ENCODE measurements at regions not wholly inside any gene's neighbourhood (a gene's known extent, or its start where the extent isn't known, plus 50 kb on each side); places are given as distances from the start of the nearest gene placed in this dataset.
A peak's percentile ranks its signal among the peaks of the same experiment; 100 is the strongest.

DNA sequence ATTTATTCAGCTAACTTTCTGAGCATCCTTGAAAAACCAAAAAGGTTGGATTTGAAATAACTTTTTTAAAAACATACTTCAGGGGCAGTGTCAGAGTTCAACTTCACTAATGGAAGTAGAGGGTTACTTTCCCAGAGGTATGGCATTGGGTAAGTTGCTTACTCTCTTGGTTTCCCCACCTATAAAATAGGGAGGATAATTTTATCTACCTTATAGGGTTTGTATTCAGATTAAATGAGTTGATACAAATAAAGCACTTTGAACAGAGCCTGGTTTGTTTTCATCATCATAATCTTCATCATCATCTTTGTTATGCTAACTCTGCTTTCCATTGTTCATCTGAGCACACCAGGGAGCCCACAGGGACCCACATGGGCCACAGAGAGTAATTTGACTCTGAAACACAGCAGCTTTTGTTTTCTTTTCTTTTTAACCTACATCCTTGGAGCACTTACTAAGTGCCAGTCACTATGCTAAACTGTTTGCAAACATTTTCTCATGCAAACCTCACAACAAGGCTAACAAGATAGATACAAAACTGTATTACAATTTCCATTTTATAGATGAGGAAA is 179.1 kb upstream of the SLC24A2 start:
- no peak for ATAC-seq
- Mint-ChIP-seq H3K4me1 (ENCODE audit: low read depth in 2 of 2) (no peaks in the 10 kb centered on the region), H3K36me3 (no peaks in the 10 kb centered on the region), H3K9me3 (peaks cover 5% of the 10 kb centered on the region), H3K27me3 (peaks cover 0 to 18% of the 10 kb centered on the region in 2 donors), H3K4me3 (no peak overlapping the region), H3K27ac (no peak overlapping the region)
- no peak for DNase-seq (ENCODE audit: low spot score)

DNA sequence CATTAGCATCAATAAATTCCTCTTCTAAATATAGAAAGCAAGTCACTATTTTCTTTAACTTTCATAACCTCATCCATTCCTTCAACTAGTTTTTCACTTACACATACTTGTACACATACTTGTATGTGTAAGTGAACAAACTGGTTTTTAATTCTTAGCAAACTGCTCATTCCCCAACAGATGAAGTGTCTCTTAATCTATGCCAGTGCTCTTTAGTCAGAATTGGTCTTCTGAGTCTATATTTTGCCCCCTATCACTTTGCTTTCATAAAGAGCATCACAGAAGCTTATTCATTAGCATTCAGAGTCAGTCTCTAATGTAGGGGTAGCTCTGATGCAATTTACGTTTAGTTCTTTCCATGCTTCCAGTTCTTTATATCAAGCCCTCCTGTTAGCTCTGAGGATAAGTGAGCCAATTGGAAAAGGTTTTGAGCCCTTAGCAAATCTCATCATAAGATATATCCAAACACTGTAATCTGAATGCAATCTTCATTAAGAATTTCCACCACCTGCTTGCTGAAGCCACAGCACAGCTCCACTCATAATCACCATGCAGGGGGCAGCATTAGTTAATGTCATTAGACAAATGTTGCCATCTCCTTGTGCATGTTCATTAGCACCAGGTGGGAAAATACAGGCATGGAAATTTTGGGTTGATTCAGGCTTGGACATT is 178.5 kb upstream of the SLC24A2 start:
- Mint-ChIP-seq H3K36me3 (no peaks in the 10 kb centered on the region), H3K27me3 (peaks cover under 1 to 18% of the 10 kb centered on the region in 2 donors), H3K9me3 (peaks cover 5% of the 10 kb centered on the region), H3K4me3 (no peak overlapping the region), H3K27ac (no peak overlapping the region), H3K4me1 (ENCODE audit: low read depth in 2 of 2) (no peaks in the 10 kb centered on the region)
- ATAC-seq (no peak), DNase-seq (ENCODE audit: low spot score) (no peak)

DNA sequence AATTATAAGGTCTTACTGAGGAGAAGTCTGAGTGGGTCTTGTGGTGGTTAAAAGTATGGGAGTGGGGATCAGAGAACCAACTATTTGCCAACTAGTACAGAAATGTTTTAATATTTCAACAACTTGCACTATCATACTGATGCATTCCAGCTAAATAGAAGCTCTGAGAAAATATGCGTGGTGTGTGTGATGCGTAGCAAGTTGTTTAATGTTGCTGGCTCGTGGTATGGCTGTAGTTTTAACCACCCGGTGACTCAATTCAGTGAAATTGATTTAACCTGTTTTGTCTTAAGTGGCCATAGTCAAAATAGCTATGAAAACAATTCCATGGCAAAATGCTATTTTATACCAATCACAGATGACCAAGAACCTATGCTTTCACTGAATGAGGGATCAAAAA is 176.5 kb upstream of the SLC24A2 start:
- Mint-ChIP-seq H3K27ac (no peak overlapping the region), H3K27me3 (peaks cover 15 to 16% of the 10 kb centered on the region in 2 donors), H3K4me3 (no peak overlapping the region), H3K9me3 (peaks cover 5% of the 10 kb centered on the region), H3K4me1 (ENCODE audit: low read depth in 2 of 2) (no peaks in the 10 kb centered on the region), H3K36me3 (no peaks in the 10 kb centered on the region)
- ATAC-seq (no peak), DNase-seq (ENCODE audit: low spot score) (no peak)

DNA sequence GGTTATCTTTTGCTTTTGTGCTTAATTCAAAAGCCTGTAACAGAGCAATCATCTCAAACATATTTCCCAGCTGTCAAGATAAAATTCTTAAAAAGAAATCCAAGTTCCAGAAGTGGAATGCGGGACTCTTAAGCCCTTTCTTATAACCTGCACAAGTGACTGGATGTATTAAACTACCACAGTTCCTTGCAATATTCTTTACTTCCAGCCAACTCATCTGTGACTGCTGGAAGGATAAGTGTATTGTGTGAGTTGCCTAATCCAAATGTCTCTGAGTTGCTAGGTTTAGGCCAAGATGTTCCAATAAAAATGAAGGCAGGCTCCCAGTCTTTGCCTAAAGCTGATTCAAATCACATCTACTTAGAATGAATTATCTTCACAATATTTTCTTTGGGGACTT is 159.2 kb upstream of the SLC24A2 start:
- no peaks in the 10 kb centered on the region for H3K36me3 Mint-ChIP-seq

DNA sequence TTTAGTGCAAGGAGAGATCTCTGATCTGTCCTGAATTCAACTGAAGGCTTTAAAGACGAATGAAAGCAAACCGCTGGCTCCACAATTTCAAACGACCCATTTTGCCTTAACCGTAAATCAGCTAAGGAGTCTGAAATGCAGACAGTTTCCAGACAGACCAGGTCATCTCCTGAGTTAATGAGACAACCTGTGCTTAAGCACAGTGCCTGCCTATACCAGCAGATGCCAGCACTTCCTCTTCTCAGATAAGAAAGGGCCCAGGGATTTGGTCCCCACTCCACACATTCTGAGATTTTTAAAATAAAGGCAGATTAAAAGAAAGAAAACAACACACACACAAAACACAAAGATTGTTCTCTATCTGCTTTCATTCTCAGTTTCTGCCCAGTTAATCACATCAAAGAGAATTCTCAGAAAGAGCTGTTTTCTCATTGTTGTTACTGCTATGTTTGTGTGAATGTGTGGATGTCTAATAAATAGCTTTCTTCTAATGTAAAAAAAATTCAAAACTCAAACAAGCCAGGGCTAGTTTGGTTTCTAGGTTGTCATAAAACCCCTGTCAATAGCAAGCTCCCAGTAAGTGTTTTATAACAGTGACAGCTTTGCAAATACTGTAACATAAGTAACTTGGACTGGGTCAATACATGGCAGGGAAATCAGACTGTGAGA is 157.7 kb upstream of the SLC24A2 start:
- peaks cover 15 to 18% of the 10 kb centered on the region in 2 donors for H3K27me3 Mint-ChIP-seq
- H3K27ac Mint-ChIP-seq: no peak overlapping the region
- H3K36me3 Mint-ChIP-seq: no peaks in the 10 kb centered on the region
- H3K4me3 Mint-ChIP-seq: no peak overlapping the region
- ATAC-seq (peak in 1 of 2 donors; percentile 63), DNase-seq (ENCODE audit: low spot score) (no peak)
- H3K9me3 Mint-ChIP-seq: no peaks in the 10 kb centered on the region
- no peaks in the 10 kb centered on the region for H3K4me1 Mint-ChIP-seq (ENCODE audit: low read depth in 2 of 2)

More for the DNA sequence above, 159.2 kb upstream of the SLC24A2 start:
- Mint-ChIP-seq H3K4me1 (ENCODE audit: low read depth in 2 of 2) (no peaks in the 10 kb centered on the region), H3K4me3 (no peak overlapping the region), H3K27me3 (peaks cover 11 to 16% of the 10 kb centered on the region in 2 donors), H3K9me3 (no peaks in the 10 kb centered on the region), H3K27ac (no peak overlapping the region)
- DNase-seq (ENCODE audit: low spot score) (no peak), ATAC-seq (no peak)

DNA sequence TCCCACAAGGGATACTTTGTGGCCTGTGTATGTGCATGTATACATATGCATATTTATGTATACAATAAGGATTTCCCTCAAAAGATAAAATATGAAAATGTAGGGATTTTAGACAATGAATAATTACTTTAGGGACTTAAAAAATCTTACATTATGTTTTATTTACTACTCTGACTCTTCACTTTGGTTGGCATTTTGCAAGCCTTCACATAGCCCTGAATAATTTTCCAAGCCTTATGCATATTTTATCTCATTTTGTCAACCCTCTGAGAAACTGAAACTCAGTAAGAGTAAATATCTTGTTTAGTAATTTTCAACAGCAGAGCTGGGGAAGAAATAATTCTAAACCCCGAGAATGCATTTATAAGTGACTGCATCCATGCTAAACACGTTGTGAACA is 153.0 kb upstream of the SLC24A2 start:
- Mint-ChIP-seq H3K9me3 (no peaks in the 10 kb centered on the region), H3K4me1 (ENCODE audit: low read depth in 2 of 2) (no peaks in the 10 kb centered on the region), H3K27me3 (peaks cover 15% of the 10 kb centered on the region in 2 donors), H3K36me3 (no peaks in the 10 kb centered on the region), H3K27ac (no peak overlapping the region), H3K4me3 (no peak overlapping the region)
- DNase-seq (ENCODE audit: low spot score) (no peak), ATAC-seq (no peak)

DNA sequence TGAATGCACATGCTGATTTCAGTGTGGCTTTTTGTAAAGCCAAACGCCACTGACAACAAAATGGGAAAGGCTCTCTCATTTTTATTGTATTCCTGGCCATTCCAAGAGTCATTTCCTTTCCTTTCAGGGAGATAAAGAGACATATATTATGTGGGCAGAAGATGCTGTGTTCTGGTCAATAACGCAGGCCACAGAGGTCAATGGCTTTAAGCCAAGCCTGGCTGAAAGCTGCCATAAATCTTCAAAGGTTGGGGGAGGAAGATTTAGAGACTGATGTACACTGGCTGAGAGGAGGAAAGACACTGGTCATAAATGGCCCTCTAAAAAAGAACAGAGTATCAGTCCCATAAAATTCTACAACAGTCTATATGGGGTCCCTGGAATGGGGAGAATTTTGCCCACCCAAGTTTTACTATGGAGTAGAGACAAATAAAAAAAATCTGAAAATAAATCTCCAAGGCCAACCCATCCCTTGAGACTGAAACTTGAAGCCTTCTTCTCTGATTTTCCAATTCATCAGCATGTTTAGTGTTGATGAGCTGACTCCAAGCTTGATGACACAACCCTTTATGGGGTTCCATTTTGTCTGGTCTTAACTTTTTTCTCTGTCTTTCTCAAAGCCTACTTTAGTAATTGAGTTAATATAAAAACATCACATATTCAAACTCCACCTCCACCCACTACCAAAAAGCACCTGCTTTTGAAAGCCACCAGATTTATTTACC is 152.1 kb upstream of the SLC24A2 start:
- Mint-ChIP-seq H3K4me3 (no peak overlapping the region), H3K36me3 (no peaks in the 10 kb centered on the region), H3K4me1 (ENCODE audit: low read depth in 2 of 2) (no peaks in the 10 kb centered on the region), H3K27me3 (peaks cover 14 to 15% of the 10 kb centered on the region in 2 donors), H3K27ac (no peak overlapping the region), H3K9me3 (no peaks in the 10 kb centered on the region)
- ATAC-seq (no peak), DNase-seq (ENCODE audit: low spot score) (no peak)

DNA sequence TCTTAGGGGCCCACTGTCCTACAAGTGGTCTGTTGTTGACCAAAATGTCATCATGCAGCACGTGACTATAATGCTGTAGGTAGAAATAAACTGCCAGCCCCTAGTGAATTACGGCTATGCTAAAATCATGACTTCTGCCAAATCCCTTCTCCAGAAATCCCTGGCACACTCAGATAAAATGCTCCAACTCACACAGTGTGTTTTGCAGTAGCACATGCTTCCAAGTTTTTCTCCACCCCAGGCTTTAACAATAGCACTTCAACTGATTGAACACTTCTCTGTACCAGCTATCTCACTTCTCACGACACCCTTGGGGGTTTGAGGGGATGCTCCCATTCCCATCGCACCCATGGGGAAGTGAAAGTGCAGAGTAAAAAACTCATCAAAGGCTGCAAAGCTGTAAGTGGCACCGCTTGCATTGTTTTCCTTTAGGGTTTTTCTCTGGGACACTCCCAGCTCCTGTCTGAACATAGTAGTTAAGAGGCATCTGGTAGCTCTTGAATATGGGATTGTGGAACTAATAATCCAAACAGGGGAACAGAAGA is 151.0 kb upstream of the SLC24A2 start:
- ATAC-seq: no peak
- Mint-ChIP-seq H3K4me1 (ENCODE audit: low read depth in 2 of 2) (no peaks in the 10 kb centered on the region), H3K36me3 (no peaks in the 10 kb centered on the region), H3K4me3 (no peak overlapping the region), H3K9me3 (no peaks in the 10 kb centered on the region), H3K27me3 (peaks cover 15 to 18% of the 10 kb centered on the region in 2 donors), H3K27ac (no peak overlapping the region)
- DNase-seq (ENCODE audit: low spot score): no peak

DNA sequence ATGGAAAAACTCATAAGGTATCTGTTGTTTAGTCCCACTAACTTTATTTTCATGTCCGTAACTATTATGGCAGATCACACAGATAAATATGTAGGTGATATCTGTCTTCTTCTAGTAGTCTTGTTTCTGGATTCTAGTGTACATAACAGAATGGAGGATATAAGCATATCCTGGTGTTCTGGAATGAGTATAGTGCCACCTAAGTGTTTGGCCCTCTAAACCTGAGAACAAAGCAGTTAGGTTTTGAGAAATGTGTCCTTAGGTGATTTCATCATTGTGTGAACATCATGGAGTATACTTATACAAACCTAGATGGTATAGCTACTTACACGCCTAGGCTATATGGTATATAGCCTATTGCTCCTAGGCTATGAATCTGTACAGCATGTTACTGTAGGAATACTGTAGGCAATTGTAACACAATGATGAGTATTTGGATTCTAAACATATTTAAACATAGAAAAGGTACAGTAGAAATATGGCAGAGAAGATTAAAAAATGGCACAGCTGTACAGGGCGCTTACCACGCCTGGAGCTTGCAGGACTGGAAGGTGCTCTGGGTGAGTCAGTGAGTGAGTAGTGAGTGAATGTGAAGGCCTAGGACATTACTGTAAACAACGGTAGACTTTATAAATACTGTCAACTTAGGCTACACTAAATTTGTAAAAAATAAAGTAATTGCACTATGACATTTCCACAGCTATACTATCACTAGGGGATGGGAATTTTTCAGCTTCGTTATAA is 150.3 kb upstream of the SLC24A2 start:
- ATAC-seq: no peak
- Mint-ChIP-seq H3K27ac (no peak overlapping the region), H3K4me1 (ENCODE audit: low read depth in 2 of 2) (no peaks in the 10 kb centered on the region), H3K36me3 (no peaks in the 10 kb centered on the region), H3K4me3 (no peak overlapping the region), H3K27me3 (peaks cover 13 to 16% of the 10 kb centered on the region in 2 donors), H3K9me3 (no peaks in the 10 kb centered on the region)
- DNase-seq (ENCODE audit: low spot score): no peak

DNA sequence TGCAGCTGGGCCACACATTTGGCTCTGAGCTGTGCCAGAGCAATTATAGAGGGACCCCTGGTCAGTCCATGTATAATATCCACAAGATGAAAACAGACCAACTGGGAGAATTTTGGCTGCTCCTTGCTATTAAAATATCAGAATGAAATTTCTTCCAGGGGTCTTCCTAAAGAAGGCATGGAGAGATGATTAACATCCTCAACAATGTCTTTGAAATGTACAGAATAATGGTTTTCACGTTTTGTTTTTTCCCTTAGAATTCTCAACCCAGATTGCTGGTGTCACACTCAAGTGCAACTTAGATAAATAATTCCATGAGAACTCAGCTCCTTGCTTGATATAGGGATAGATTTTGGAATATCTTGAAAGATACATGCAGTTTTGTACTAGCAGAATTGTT is 148.3 kb upstream of the SLC24A2 start:
- no peaks in the 10 kb centered on the region for H3K36me3 Mint-ChIP-seq
- no peaks in the 10 kb centered on the region for H3K4me1 Mint-ChIP-seq (ENCODE audit: low read depth in 2 of 2)
- H3K27ac Mint-ChIP-seq: no peak overlapping the region
- ATAC-seq: no peak
- no peak overlapping the region for H3K4me3 Mint-ChIP-seq
- H3K9me3 Mint-ChIP-seq: no peaks in the 10 kb centered on the region
- DNase-seq (ENCODE audit: low spot score): no peak
- peaks cover 17 to 18% of the 10 kb centered on the region in 2 donors for H3K27me3 Mint-ChIP-seq

DNA sequence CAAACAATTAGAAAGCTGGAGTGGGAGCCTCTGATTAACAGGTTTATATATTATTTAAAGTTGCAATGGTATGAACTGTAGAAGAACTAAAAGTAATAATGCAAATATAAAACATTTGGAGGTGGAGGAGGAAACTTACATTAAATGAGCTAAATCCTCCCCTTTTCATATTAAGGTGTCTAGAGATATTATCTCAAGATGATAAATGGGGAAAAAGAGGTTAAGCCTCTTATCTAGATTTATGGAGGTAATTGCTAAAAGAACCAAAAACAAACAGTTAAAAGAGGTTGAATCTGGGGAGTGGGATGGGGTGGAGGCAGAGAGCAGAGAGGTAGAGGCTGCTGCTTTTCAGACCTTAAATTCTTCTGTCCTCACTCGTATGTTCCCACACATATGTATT is 147.8 kb upstream of the SLC24A2 start:
- Mint-ChIP-seq H3K36me3 (no peaks in the 10 kb centered on the region), H3K27me3 (peaks cover 15 to 16% of the 10 kb centered on the region in 2 donors), H3K4me1 (ENCODE audit: low read depth in 2 of 2) (no peaks in the 10 kb centered on the region), H3K9me3 (no peaks in the 10 kb centered on the region), H3K27ac (no peak overlapping the region), H3K4me3 (no peak overlapping the region)
- no peak for ATAC-seq
- no peak for DNase-seq (ENCODE audit: low spot score)

DNA sequence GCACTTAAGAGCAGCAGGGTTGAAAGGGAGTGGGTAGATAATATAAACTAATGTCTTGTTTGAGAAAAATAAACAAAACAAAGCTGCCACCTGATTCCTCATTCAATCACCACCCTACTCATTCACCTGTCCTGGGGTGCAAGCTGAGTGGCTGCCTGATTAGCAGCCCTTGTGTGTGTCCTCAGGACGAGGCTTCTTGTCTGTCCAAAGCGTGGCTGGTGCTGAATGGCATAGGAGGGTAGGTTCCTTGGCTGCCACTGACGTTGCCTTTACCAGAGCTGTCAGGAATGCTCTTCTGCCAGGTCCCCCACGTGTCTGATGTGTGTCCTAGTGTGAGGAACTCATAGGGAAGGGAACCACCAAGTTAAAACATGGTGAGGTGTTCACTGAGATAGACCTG is 146.6 kb upstream of the SLC24A2 start:
- ATAC-seq: no peak
- Mint-ChIP-seq H3K36me3 (no peaks in the 10 kb centered on the region), H3K27ac (no peak overlapping the region)

DNA sequence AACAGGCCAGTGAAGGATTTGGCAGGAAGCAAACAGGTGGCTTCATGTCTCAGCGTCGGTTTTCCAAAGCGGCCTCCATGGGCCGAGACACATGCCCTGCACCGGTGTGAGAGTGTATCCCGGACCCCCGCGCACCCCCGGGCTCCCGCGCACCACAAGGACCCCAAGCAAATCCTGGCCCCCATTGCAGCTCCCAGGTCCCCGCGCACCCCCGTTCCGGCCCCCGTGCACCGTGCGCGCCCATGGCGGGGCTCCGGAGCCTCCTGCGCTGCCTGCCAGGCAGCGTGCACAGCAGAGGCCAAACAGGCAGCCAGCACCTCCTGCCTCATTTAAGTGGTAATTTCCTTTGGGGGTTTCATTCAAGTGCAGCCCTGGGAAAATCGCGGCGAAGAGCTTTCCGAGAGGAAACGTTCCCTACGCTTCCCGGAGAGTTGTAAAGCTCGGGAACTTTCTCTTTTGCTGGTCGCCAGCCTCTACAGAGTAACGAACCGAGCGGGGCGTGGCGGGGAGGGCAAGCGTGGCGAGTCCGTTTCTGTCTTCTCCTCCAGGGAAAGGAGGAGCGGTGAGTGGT is 145.5 kb upstream of the SLC24A2 start:
- H3K27ac Mint-ChIP-seq: no peak overlapping the region
- H3K36me3 Mint-ChIP-seq: no peaks in the 10 kb centered on the region
- H3K9me3 Mint-ChIP-seq: no peaks in the 10 kb centered on the region
- no peak for DNase-seq (ENCODE audit: low spot score)
- H3K4me3 Mint-ChIP-seq: peak overlapping the region; percentile 31
- no peaks in the 10 kb centered on the region for H3K4me1 Mint-ChIP-seq (ENCODE audit: low read depth in 2 of 2)
- H3K27me3 Mint-ChIP-seq: peaks cover 15 to 16% of the 10 kb centered on the region in 2 donors
- no peak for ATAC-seq

More for the DNA sequence above, 146.6 kb upstream of the SLC24A2 start:
- Mint-ChIP-seq H3K27me3 (peaks cover 15 to 16% of the 10 kb centered on the region in 2 donors), H3K4me3 (no peak overlapping the region), H3K4me1 (ENCODE audit: low read depth in 2 of 2) (no peaks in the 10 kb centered on the region), H3K9me3 (no peaks in the 10 kb centered on the region)
- no peak for DNase-seq (ENCODE audit: low spot score)
